Neuronal stem cell (in vitro differentiated cells): ENCODE measurements at regions not wholly inside any gene's neighbourhood (a gene's known extent, or its start where the extent isn't known, plus 50 kb on each side); places are given as distances from the start of the nearest gene placed in this dataset.

ENCODE experiments used
- DNase-seq: peaks from one replicate; pipeline ENCODE4 v3.0.0-alpha.2; 2013; ENCODE audit warnings: low spot score
- H2AFZ ChIP-seq: one replicate; pipeline ENCODE4 v1.6.1; 2013; ENCODE audit warnings: mild to moderate bottlenecking, low read length, inconsistent platforms
- H2AK5ac ChIP-seq: 2 replicates; pipeline ENCODE4 v1.6.1; 2013; ENCODE audit warnings: low read depth, mild to moderate bottlenecking, inconsistent platforms, low read length, moderate library complexity, mixed read lengths
- H2BK120ac ChIP-seq: 2 replicates; pipeline ENCODE4 v1.6.1; 2013; ENCODE audit warnings: low read depth, mild to moderate bottlenecking, inconsistent platforms, low read length, moderate library complexity, mixed read lengths
- H2BK12ac ChIP-seq: one replicate; pipeline ENCODE4 v1.6.1; 2013; ENCODE audit warnings: low read length, inconsistent platforms
- H2BK15ac ChIP-seq: 2 replicates; pipeline ENCODE4 v1.6.1; 2013; ENCODE audit warnings: mild to moderate bottlenecking, low read length, inconsistent platforms, mixed read lengths
- H2BK5ac ChIP-seq: one replicate; pipeline ENCODE4 v1.6.1; 2013; ENCODE audit warnings: inconsistent platforms, mild to moderate bottlenecking, low read length, moderate library complexity
- H3K14ac ChIP-seq: one replicate; pipeline ENCODE4 v1.6.1; 2013; ENCODE audit warnings: low read length, inconsistent platforms
- H3K18ac ChIP-seq: 2 replicates; pipeline ENCODE4 v1.6.1; 2013; ENCODE audit warnings: low read length, inconsistent platforms
- H3K23ac ChIP-seq: 2 replicates; pipeline ENCODE4 v1.6.1; 2013; ENCODE audit warnings: low read depth, mild to moderate bottlenecking, mixed read lengths, low read length, inconsistent platforms; ENCODE audit not compliant: poor library complexity
- H3K27ac ChIP-seq: replicated peaks from 3 replicates; pipeline ENCODE4 v1.5.1; 2013; ENCODE audit warnings: low read length, inconsistent platforms
- H3K27me3 ChIP-seq, 3 experiments: 2 replicates each; pipeline ENCODE4 v1.6.1; 2013; ENCODE audit warnings: low read length in 3 of 3, mild to moderate bottlenecking in 2 of 3, inconsistent platforms in 1 of 3, low read depth in 1 of 3, mixed read lengths in 1 of 3, moderate library complexity in 1 of 3; ENCODE audit not compliant: control insufficient read depth in 3 of 3, insufficient read depth in 3 of 3
- H3K36me3 ChIP-seq, 2 donors: replicated peaks in 1 of 2; 2 replicates each; pipeline ENCODE4 v1.6.1; 2013; ENCODE audit warnings: low read length in 2 of 2; ENCODE audit not compliant: control insufficient read depth in 2 of 2, insufficient read depth in 2 of 2
- H3K4ac ChIP-seq: 2 replicates; pipeline ENCODE4 v1.6.1; 2013; ENCODE audit warnings: inconsistent platforms, mild to moderate bottlenecking, low read length, moderate library complexity
- H3K4me1 ChIP-seq, 2 donors: 1 replicate in 1 of 2; 2 replicates in 1 of 2; pipeline ENCODE4 v1.6.1; 2013; ENCODE audit warnings: low read length in 2 of 2, low read depth in 1 of 2; ENCODE audit not compliant: control insufficient read depth in 2 of 2, insufficient read depth in 1 of 2
- H3K4me2 ChIP-seq: one replicate; pipeline ENCODE4 v1.6.1; 2013; ENCODE audit warnings: mild to moderate bottlenecking, low read length, inconsistent platforms; ENCODE audit not compliant: insufficient read depth, poor library complexity, severe bottlenecking
- H3K4me3 ChIP-seq, 2 donors: 2 replicates each; pipeline ENCODE4 v1.5.1; 2013; ENCODE audit warnings: low read length in 2 of 2, mild to moderate bottlenecking in 2 of 2, inconsistent platforms in 1 of 2, moderate library complexity in 1 of 2
- H3K79me1 ChIP-seq: one replicate; pipeline ENCODE4 v1.6.1; 2013; ENCODE audit warnings: low read depth, mild to moderate bottlenecking, inconsistent platforms, low read length, moderate library complexity
- H3K9ac ChIP-seq: one replicate; pipeline ENCODE4 v1.6.1; 2013; ENCODE audit warnings: mild to moderate bottlenecking, low read depth, low read length, inconsistent platforms; ENCODE audit not compliant: poor library complexity
- H3K9me3 ChIP-seq, 2 donors: replicated peaks in 1 of 2; 2 replicates each; pipeline versions ENCODE3 to v1.6.1; 2013; ENCODE audit warnings: low read length in 2 of 2, mild to moderate bottlenecking in 2 of 2, inconsistent platforms in 1 of 2, low read depth in 1 of 2, mixed read lengths in 1 of 2, moderate library complexity in 1 of 2; ENCODE audit not compliant: control insufficient read depth in 2 of 2, insufficient read depth in 1 of 2
- H4K8ac ChIP-seq: one replicate; pipeline ENCODE4 v1.6.1; 2013; ENCODE audit warnings: low read depth, mild to moderate bottlenecking, inconsistent platforms, low read length, moderate library complexity
- H4K91ac ChIP-seq: one replicate; pipeline ENCODE4 v1.6.1; 2013; ENCODE audit warnings: low read length, low read depth, mild to moderate bottlenecking, inconsistent platforms; ENCODE audit not compliant: poor library complexity
- WGBS, 2 donors: extraction: QIAGEN DNeasy Blood & Tissue Kit; methylation state at CpG; one replicate each; pipeline ENCODE4 v1.1.7; 2013; ENCODE audit warnings: missing lambda C conversion rate in 2 of 2, mixed read lengths in 1 of 2; ENCODE audit not compliant: insufficient read length in 2 of 2, insufficient replicate concordance in 1 of 2; ENCODE audit errors: extremely low coverage in 2 of 2; 5-methylcytosine and 5-hydroxymethylcytosine counted together

- no peak overlapping the region for H3K18ac ChIP-seq
- no peak overlapping the region for H2AK5ac ChIP-seq
- no peak overlapping the region for H4K91ac ChIP-seq
- no peaks in the 10 kb centered on the region for H3K4me1 ChIP-seq
- H3K79me1 ChIP-seq: no peaks in the 10 kb centered on the region
- no peak overlapping the region for H2BK12ac ChIP-seq
- H3K27me3 ChIP-seq: no peaks in the 10 kb centered on the region
- no peaks in the 10 kb centered on the region for H3K36me3 ChIP-seq
- H3K4me3 ChIP-seq: no peak overlapping the region
- no peak overlapping the region for H3K23ac ChIP-seq
- no peak overlapping the region for H2BK5ac ChIP-seq
- no peaks in the 10 kb centered on the region for H3K9me3 ChIP-seq
- no peak overlapping the region for H3K4ac ChIP-seq
- no peak overlapping the region for H3K9ac ChIP-seq
- H2AFZ ChIP-seq: no peak overlapping the region
- DNase-seq: no peak
- no peak overlapping the region for H2BK15ac ChIP-seq
- no peak overlapping the region for H3K4me2 ChIP-seq
- H2BK120ac ChIP-seq: no peak overlapping the region
- no peak overlapping the region for H4K8ac ChIP-seq
- H3K14ac ChIP-seq: no peak overlapping the region
- H3K27ac ChIP-seq: no peak overlapping the region
Observed at GRCh38 chr1:188050250-188050649, 1221.5 kb downstream of the PLA2G4A start.

- H3K79me1 ChIP-seq: no peaks in the 10 kb centered on the region
- H3K18ac ChIP-seq: no peak overlapping the region
- DNase-seq: no peak
- no peak overlapping the region for H2AK5ac ChIP-seq
- H3K23ac ChIP-seq: no peak overlapping the region
- H3K4ac ChIP-seq: no peak overlapping the region
- no peak overlapping the region for H4K8ac ChIP-seq
- no peak overlapping the region for H3K27ac ChIP-seq
- no peaks in the 10 kb centered on the region for H3K36me3 ChIP-seq
- H3K9me3 ChIP-seq: no peaks in the 10 kb centered on the region
- H3K4me2 ChIP-seq: no peak overlapping the region
- H3K4me3 ChIP-seq: no peak overlapping the region
- H4K91ac ChIP-seq: no peak overlapping the region
- no peaks in the 10 kb centered on the region for H3K27me3 ChIP-seq
- H2BK120ac ChIP-seq: no peak overlapping the region
- no peak overlapping the region for H2AFZ ChIP-seq
- H2BK15ac ChIP-seq: no peak overlapping the region
- no peak overlapping the region for H3K9ac ChIP-seq
- no peaks in the 10 kb centered on the region for H3K4me1 ChIP-seq
- WGBS, 2 donors: no CpG with 5 or more reads among the region's 7 CpGs
- H3K14ac ChIP-seq: no peak overlapping the region
- H2BK12ac ChIP-seq: no peak overlapping the region
- no peak overlapping the region for H2BK5ac ChIP-seq
Observed at GRCh38 chr1:188056011-188056410, 1227.3 kb downstream of the PLA2G4A start.

- no peak overlapping the region for H2BK15ac ChIP-seq
- no peak overlapping the region for H2AFZ ChIP-seq
- H3K9me3 ChIP-seq: no peaks in the 10 kb centered on the region
- H3K23ac ChIP-seq: no peak overlapping the region
- no peak overlapping the region for H2BK12ac ChIP-seq
- no peak overlapping the region for H3K18ac ChIP-seq
- H2BK5ac ChIP-seq: no peak overlapping the region
- H3K14ac ChIP-seq: no peak overlapping the region
- WGBS, 2 donors: no CpG with 5 or more reads among the region's 1 CpG
- DNase-seq: no peak
- no peak overlapping the region for H3K27ac ChIP-seq
- no peak overlapping the region for H4K8ac ChIP-seq
- H4K91ac ChIP-seq: no peak overlapping the region
- H3K27me3 ChIP-seq: no peaks in the 10 kb centered on the region
- H3K79me1 ChIP-seq: no peaks in the 10 kb centered on the region
- H2BK120ac ChIP-seq: no peak overlapping the region
- no peak overlapping the region for H3K4ac ChIP-seq
- no peak overlapping the region for H3K4me3 ChIP-seq
- H3K4me1 ChIP-seq: no peaks in the 10 kb centered on the region
- H2AK5ac ChIP-seq: no peak overlapping the region
- H3K4me2 ChIP-seq: no peak overlapping the region
- no peaks in the 10 kb centered on the region for H3K36me3 ChIP-seq
- no peak overlapping the region for H3K9ac ChIP-seq
Observed at GRCh38 chr1:188058801-188059200, 1230.1 kb downstream of the PLA2G4A start.

GRCh38 chr1:188061881-188062280 lies 1233.1 kb downstream of the PLA2G4A start:
- H2BK5ac ChIP-seq: no peak overlapping the region
- no peak overlapping the region for H4K8ac ChIP-seq

More at GRCh38 chr1:188061881-188062280, 1233.1 kb downstream of the PLA2G4A start:
- H3K9ac ChIP-seq: no peak overlapping the region
- H3K14ac ChIP-seq: no peak overlapping the region
- DNase-seq: no peak
- H2BK12ac ChIP-seq: no peak overlapping the region
- no peak overlapping the region for H3K23ac ChIP-seq
- no peak overlapping the region for H2AFZ ChIP-seq
- no peak overlapping the region for H3K18ac ChIP-seq
- no peak overlapping the region for H2BK15ac ChIP-seq
- H3K27ac ChIP-seq: no peak overlapping the region
- H3K27me3 ChIP-seq: no peaks in the 10 kb centered on the region
- H3K9me3 ChIP-seq: no peaks in the 10 kb centered on the region
- no peak overlapping the region for H2BK120ac ChIP-seq
- no peak overlapping the region for H4K91ac ChIP-seq
- H3K79me1 ChIP-seq: no peaks in the 10 kb centered on the region
- no peaks in the 10 kb centered on the region for H3K36me3 ChIP-seq
- no peak overlapping the region for H3K4ac ChIP-seq
- H3K4me2 ChIP-seq: no peak overlapping the region
- no peak overlapping the region for H3K4me3 ChIP-seq
- no peak overlapping the region for H2AK5ac ChIP-seq
- H3K4me1 ChIP-seq: no peaks in the 10 kb centered on the region
